GM21529 (cell line): ENCODE measurements at regions not wholly inside any gene's neighbourhood (a gene's known extent, or its start where the extent isn't known, plus 50 kb on each side); places are given as distances from the start of the nearest gene placed in this dataset.

ENCODE experiments used
- ATAC-seq: cut with Tn5 transposase; IDR thresholded peaks from one replicate; pipeline ENCODE4 v1.9.1; 2021; ENCODE audit not compliant: unreplicated experiment

DNA sequence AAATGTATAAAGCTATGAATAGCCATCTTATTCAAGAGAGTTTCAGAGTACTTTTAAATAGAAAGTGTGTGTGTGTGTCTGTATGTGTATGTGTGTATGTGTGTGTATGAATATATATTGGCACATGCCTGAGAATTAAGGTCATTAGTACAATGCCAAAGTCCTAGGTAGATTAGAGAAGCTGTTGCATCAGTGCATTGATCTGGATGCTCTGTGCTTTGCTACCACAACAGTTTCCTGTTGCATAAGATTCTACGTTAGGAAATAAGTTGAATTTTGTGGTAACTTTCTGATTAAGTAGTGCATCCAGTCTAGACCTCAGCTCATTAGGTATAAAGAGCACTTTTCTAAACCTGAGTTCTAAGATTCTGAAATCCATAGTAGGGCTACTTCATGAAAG lies 1102.8 kb upstream of the KLHL29 start:
- ATAC-seq, result no peak

DNA sequence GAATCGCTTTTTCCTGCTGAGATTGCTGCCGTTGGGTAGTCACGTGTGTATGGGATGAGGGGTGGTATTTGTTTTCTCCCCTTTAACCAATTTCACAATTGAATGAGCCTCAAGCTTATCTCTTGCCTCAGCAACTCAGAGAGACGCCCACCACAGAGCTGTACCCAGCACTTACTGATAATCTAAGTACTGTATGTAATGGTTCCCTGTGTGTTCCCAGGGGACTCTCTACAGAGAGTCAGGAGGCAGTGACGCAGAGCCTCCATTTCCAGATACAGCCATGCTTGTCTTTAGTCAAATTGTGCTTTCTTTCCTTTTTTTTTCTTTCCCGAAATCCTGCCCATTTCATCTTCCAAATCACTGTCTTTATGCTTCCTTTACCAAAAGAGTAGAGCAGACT lies 1102.1 kb upstream of the KLHL29 start:
- ATAC-seq, result no peak

DNA sequence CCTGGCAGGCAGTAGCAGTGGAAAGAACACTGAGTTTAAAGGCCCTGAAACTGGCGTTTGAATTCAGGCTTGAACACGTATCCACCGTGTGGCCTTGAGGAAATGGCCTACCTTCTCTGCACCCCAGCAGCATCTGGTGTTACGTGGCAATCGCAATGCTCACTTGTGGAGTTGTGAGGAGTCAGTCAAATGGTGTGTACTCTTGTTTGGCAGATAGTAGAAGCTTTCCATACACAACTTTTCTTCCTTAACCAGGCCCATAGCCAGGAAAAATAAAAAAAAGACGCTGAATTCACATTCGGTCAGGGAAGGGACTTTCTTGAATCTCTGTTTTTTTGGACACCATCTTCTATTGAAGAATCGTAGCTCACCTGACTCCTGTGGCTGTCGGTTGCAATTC lies 1101.5 kb upstream of the KLHL29 start:
- no peak for ATAC-seq

DNA sequence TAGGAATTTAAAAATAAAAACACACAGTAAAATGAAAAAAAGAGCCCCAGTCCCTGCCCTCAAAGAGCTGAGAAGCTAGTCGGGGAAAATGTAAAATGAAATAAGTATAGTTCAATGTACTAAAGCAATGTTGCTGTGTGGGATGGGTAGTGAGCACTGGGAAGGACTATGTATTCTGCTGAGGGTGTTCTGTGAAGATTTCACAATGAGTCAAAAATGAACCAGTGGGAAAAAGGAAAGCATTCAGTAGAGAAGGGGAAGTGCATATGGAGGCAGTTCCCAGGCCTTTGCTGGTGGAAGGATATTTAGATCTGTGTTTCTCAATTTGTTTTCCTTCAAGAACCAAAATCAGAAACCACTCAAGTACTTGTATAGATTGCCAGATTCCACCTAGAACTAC lies 1094.7 kb upstream of the KLHL29 start:
- no peak for ATAC-seq

DNA sequence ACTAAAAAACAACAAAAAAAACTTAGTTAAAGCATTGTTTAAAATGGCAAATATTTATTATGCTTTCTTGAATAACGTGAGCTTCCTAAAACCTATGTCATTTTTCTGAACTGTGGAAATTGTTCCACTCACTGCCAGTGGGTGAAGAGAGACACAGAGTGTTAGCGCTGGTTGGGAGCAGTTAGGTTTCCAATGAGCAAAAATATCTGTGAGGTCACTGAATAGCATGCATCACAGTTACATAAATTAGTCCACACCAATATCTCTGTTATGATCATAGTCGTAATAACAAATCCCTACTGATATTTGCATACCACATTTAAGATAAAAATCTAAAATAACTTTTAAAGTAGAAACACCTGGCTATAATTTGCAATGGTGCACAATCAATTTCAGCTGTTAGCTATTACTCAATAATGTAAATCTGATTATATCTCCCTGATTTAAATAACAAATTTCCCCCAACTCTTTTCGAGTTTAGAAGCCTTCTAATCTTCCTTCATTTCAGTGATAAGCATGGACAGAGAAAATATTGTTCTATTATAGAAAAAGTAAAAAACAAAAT lies 1094.0 kb upstream of the KLHL29 start:
- ATAC-seq, result no peak

DNA sequence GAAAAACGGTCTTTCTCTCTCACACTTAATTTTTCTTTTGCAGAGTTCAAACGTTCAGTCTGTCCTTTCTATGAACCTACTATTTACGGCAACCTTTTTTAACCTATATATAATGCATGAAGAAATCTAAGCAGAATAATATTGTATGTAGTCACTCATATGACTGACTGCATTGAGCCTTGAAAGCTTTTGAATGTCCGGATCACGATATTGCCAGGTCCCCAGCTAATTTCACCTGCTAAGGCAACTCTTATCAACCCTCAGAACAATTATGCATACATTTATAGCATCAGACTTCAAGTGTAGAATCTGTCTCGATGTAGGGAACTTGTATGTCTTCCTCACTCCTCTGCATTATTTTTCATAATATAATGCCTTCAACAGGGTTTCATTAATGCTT lies 1083.8 kb upstream of the KLHL29 start:
- no peak for ATAC-seq

DNA sequence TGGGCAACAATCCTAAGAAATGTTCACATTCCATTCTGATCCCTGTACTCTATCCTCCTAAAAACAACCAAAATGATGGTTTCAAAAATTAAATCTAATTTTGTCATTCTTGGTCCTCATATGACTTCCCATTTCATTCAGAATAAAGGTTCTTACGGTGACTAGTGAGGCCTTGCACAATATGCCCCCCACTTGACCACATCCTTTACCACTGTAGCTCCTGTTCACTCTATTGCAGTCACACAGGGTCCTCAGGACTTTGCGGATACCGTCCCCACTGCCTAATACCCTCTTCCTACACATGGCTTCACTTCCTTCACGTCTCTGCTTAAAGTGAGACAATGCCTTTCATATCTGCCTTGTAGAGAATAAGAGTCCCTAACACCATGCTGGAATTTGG lies 1058.7 kb upstream of the KLHL29 start:
- no peak for ATAC-seq

DNA sequence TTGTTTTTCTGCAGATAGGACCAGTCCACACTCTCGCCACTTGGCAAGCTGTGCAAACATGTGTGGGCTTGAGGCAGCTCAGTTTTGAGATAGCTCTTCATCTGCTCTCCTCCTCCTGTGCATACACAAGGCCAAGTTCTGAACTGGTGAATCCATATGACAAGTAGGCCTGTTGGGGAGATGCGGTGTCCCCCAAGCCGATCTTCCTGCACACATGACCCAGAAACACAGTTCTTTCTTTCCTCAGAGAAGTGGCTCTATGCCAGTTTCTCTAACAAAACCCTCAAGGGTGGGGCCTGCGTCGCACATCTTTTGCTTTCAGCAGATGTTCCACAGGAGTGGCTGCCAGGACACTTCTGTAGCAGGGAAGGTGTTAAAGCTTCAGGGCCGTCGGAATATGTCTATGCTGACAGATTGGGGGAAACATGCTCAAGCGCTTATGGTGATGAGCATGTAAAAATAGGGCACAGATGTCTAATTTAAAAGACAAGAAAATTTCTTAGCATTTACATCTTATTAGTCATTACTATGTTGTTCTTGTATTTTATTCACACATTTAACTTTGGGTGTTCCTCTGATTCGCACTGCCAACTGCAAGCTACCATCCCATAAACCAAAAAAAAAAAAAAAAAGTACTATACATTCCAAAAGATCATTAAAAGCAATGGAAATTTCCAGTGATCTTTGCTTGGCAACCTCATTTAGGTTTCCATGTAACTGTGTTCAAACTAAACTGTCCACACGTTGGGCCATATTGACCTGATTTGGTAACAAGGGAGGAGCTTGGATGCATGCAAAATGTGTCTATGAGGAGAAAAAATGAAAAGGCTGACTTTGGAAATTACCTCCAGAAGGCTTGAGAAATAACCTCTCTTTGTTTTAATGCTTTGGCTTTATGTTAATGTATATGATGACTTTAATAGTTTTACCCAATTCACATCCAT lies 1055.5 kb upstream of the KLHL29 start:
- ATAC-seq, result no peak

DNA sequence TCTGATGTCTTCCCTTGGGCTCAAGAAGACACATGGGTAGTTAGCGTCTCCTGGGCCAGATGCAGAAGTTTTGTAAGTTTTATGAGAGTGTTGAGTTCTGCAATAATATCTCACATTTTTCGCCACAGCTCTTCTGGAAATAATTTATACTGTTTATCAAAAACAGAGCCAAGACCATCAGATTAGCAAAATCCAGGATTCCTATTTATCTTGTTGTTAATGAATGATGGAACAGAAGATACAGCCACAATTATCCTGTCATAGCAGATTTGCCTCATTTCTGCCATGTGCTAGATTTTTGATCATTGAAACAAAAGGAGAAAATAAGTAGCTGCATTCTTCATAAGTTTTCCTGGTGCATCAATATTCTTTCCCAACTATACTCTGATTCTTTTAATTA lies 1048.6 kb upstream of the KLHL29 start:
- ATAC-seq, result no peak

DNA sequence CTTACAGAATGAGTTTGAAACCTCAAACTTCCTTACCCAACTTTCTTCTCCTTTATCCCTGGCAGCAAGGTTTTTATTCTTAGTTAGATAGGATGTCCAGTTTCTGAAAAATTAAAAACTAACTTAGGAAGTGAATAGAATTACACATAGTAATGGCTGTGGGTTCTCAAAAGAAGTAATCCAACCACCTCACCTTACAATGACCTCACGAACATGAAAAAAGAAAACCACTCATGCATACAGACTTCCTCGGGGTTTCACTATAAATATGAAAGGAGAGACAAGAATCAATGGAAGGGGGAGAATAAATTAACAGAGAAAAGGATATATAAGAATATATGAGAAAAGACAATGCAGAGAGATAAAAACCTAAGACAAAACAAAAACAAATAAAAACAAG lies 1044.3 kb upstream of the KLHL29 start:
- ATAC-seq, result no peak

DNA sequence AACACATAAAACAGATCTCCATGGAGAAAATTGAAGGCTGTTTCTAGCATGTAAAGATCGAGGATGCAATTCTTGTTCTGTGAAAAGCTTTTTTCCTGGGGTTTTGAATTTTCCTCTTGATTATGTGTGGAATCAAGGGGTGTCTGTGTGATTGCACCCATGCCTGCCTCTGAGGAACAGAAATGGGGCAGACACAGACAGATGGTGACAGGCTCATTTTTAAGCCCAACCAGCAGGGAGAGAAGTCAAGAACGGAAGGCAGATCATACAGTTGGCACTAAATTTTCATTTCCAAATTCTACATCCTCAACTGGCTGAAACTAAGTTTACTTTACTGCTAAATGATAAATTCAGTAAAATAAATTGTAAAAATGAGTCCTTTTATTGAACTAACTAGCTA lies 1037.7 kb upstream of the KLHL29 start:
- ATAC-seq, result no peak

DNA sequence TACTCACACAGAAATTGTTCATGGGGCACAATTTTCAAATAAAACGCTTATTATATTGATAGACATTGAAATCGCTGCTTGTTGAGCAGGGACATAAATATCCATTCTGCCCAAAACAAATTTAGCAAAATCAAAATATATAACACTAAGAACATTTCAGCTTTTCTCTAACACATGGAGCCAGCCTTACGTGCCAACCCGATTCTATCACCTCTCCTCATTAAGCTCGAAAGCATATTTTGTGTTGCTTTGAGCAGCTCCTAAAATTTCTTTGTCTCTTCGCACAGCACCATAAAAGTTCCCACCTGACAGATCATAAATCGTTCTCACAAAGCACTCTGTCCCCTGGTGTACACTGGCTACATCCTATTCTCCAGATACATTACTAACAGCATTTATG lies 1034.4 kb upstream of the KLHL29 start:
- no peak for ATAC-seq

DNA sequence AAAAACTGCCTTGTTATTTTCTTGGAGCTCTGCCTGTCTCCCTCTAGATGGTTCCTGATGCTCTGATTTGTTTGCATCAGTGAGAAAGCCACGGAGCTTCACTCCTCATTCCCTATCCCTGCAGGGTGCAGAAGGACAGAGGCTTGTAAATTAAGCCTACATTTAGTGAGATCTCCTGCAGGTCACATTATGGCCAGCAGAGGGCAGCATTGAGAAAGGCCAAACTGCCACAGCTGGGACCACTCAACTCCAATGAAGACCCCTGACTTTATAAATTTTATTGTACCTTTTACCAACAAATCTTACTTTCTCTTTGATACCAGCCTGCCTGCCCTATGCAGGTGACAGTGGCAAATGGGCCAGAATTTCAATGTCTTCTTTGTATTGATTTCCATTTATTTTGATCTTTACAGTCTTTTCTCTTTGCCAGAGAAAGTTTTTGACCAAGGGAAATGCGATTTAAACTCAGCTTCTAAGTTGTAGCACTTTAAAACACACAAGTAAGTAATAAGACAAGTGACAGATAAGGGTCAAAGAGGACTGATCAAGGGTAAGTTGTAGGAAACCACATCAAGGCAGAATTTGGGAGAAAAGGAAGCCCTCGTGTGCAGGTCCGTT lies 1029.1 kb upstream of the KLHL29 start:
- ATAC-seq, result peak; percentile 78

DNA sequence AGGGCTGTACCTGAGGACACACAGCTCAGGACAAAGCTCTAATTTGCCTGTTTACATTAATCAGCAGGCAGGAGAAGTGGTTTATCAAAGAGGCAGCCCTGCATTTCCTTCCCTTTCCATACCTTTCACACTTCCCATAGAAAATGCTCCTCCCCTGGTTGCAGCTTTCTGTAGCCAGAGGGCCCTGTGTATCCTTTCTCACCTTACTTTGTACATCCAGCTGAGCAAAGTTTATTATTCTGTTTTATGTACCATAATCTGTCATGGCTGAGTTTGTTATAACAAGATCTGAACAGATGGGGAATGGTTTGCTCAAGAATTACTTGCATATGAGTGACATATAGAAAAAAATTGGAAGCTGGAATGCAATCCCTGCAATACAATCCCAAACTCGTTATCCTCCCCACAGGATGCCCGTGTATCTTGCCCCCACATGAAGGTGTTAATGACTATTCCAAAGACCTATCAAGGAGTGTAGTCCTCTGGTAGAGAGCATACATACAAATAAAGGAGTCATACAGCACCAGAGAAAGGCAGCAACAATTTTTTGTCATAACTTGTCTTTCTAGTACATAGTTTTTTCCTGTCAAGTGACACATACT lies 1025.8 kb upstream of the KLHL29 start:
- ATAC-seq, result no peak

DNA sequence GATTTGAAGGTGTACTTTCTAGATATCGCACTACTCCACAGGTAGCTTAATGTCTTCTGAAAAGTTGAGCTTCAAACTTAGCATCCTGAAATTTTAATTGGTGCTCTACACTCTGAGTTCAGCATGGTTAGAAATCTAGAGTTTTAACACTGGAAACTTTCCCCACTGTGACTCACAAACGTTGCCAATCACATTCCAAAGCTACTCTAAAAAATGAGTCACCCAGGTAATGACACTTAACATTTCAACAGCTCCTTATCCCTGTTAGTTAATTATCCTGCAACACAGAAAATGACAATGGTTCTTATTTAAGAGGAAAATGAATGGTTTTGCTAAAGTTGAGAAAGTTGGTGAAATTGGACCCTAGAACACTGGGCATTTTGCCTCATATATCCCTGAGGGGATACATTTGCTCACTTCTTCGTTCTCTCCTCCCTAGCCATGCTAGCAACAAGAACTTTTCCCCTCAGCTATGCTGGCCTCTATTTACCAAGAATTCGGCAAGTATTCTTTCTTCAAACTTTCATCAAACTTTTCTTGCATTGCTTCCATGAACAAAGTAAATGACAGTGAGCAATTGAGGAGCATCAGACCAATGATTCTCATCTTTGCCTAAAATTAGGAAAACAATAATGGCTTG lies 1024.1 kb upstream of the KLHL29 start:
- no peak for ATAC-seq

DNA sequence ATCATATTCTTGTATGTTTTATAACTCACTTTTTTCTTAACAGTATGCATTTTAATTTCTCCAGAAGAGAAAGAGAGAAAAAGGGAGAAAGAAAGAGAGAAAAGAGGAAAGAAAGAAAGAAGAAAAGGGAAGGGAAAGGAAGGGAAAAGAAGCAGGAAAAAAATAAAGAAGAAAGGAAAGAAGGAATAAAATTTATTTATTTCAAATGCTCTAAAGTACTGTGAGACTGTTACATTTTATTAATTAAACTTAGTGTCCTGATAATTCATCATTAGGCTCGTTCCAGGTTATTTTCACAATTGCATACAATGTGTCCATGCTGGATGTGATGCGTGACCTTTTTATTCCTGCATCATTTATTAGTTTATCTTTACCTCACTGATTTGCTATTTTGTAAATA lies 1023.4 kb upstream of the KLHL29 start:
- no peak for ATAC-seq

DNA sequence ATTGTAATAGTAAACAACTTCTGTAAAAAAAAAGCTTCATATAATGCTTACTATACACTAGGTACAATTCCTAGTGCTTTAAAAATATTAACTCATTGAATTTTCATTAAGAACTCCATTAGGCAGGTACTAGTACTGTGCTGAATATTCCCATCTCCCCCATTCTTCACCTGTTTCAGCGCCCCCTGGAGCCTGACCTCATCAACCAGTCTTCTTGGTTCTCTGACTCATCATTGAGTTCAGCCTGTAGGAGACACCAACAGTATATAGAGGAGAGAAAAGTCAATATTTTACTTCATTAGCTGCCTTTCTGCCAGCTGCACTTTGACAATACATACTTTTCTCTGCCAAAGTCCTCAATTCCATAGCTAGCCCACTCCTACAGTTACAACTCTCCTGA lies 1009.9 kb upstream of the KLHL29 start:
- no peak for ATAC-seq

DNA sequence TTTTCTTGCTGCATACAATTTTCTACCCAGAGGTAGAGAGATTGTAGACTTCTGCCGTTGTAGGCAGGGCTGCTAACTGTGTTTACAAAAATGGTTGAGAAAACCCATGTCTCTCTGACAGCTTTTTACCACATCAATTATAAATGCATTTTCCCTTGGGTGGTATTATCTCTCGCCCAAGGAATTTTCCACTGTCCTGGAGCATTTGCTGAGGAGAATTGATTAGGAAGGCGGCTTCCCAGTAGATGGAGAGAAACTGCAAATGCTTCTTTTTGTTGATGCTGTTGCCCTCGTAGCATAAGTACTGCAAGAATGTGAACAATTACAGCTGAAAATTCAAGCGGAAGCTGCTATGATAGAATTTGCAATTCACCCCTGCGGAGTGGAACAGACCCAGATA lies 1007.7 kb upstream of the KLHL29 start:
- ATAC-seq, result no peak

DNA sequence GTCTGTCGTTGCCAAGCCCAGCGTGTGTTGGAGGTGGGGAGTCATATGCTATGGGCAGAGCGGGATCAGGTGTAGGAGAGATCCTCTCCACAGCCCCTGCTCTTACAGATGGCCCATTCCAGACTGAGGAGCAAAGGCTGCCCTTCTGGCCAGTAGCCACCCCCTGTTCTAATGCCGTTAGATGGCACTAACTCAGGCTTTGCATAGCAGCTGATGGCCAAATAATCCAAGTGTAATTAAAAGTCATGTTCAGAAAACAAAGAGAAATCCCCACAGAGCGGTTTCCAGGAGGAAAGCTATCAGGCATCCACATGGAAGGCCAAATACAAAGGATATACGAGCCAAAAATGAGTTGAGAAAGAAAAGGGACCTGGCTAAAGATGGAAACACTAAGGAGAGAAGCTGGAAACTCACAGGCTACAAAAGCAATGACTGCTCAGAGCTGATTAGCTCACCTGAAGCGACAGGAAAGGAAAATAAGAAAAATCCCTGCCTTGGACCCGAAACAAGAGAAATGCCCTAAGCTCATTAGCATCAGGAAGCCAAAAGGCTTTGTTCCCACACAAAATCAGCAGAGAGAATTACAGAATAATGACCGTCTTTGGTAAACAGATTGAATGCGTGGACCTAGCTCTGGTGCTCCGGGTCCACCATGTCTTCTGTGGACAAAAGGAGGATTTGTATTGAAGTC lies 1002.4 kb upstream of the KLHL29 start:
- no peak for ATAC-seq

DNA sequence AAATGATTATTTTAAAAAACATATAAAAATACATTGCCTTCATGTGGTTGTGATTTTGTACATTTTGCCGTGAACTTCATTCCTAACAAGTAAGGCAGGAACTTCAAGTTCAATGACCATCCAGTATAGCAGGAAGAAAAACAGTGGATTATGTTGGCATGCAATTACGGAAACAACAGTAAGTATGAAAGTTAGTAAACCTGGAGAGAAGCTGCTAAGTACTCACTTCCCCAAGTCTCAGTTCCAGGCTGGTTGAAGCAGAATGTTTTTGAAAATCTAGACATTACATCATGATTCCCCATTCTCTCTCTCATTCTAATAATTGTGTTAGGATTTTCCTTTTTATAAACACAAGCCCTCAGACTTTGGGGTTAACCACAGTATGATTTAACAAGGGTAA lies 987.1 kb upstream of the KLHL29 start:
- no peak for ATAC-seq

DNA sequence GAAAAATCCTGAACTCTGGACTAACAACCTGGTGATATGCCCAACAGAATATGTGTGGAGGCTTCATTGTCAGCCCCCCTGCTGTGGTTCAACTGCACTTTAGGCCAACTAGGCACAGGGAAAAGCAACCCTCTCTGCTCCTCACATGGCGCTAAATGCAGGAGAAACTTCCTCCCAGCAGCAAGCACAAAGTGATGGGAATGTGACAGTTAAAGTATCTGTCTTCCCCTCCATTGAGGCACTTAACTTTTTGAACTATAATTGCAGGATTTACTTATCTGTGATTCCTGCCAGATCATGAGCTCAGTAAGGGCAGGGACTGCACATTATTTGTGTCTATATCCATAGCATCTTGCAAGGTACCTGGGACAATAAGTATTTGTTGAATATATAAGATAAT lies 981.2 kb upstream of the KLHL29 start:
- ATAC-seq, result no peak
